ENCODE measurements at regions not wholly inside any gene's neighbourhood (a gene's known extent, or its start where the extent isn't known, plus 50 kb on each side); places are given as distances from the start of the nearest gene placed in this dataset.

- TF ChIP-seq CEBPB (IDR thresholded peaks at IDR 0.05; ENCODE audit: low read depth) (no peak), REST (IDR thresholded peaks at IDR 0.05; ENCODE audit: low read depth) (no peak), CTCF (IDR thresholded peaks at IDR 0.05 in 2 of 3, conservative IDR thresholded peaks at IDR 0.05 in 1 of 3; ENCODE audit: borderline replicate concordance in 1 of 3, insufficient read depth in 1 of 3, low read depth in 2 of 3, low read length in 2 of 3) (no peak), ZBTB33 (IDR thresholded peaks at IDR 0.05; ENCODE audit: extremely low read depth, insufficient replicate concordance, low read length) (no peak), POLR2A (IDR thresholded peaks at IDR 0.05; ENCODE audit: borderline replicate concordance, extremely low read depth, insufficient read depth, insufficient read length) (no peak), MAX (IDR thresholded peaks at IDR 0.05) (no peak), EZH2phosphoT487 (IDR thresholded peaks at IDR 0.05; ENCODE audit: borderline replicate concordance) (no peak), EZH2 (IDR thresholded peaks at IDR 0.05) (no peak), POLR2AphosphoS5 (IDR thresholded peaks at IDR 0.05; ENCODE audit: low read depth, low read length) (no peak), ZFX (IDR thresholded peaks at IDR 0.05) (no peak), RAD21 (IDR thresholded peaks at IDR 0.05; ENCODE audit: low read depth) (no peak), CBX3 (IDR thresholded peaks at IDR 0.05; ENCODE audit: low read depth) (no peak)
Measured at GRCh38 chr12:115249671-115250278, 565.8 kb upstream of the TBX3 start.

Measured in HCT116 (cell line).